Fibroblast of lung (primary cell): ENCODE measurements at regions not wholly inside any gene's neighbourhood (a gene's known extent, or its start where the extent isn't known, plus 50 kb on each side); places are given as distances from the start of the nearest gene placed in this dataset.

Source experiments
- DNase-seq, 2 donors: peaks; one replicate each; pipeline versions ENCODE4 v3.0.0 to v3.0.0-alpha.2; 2010; ENCODE audit warnings: low read depth in 2 of 2
- H2AFZ ChIP-seq: 2 replicates; pipeline ENCODE4 v1.5.1; 2012; ENCODE audit warnings: low read length, control low read depth, inconsistent platforms
- H3K27ac ChIP-seq: 2 replicates; pipeline ENCODE4 v1.5.1; 2011; ENCODE audit warnings: low read length, control low read depth; ENCODE audit not compliant: insufficient read depth
- H3K27me3 ChIP-seq: 2 replicates; pipeline ENCODE4 v1.5.1; 2011; ENCODE audit warnings: mild to moderate bottlenecking, low read length; ENCODE audit not compliant: control insufficient read depth, insufficient read depth
- H3K36me3 ChIP-seq: 2 replicates; pipeline ENCODE4 v1.5.1; 2011; ENCODE audit warnings: low read length; ENCODE audit not compliant: control insufficient read depth, insufficient read depth
- H3K4me1 ChIP-seq: 2 replicates; pipeline ENCODE4 v1.5.1; 2011; ENCODE audit warnings: low read length; ENCODE audit not compliant: control insufficient read depth, insufficient read depth; ENCODE audit errors: extremely low read depth
- H3K4me2 ChIP-seq: 2 replicates; pipeline ENCODE4 v1.5.1; 2011; ENCODE audit warnings: low read length, control low read depth; ENCODE audit not compliant: insufficient read depth; ENCODE audit errors: extremely low read depth
- H3K4me3 ChIP-seq, 4 experiments: fragments of 200-600 bp in 1 of 4; sonication (generic) in 1 of 4; replicated peaks in 1 of 4; 2 replicates each; pipeline ENCODE4 v1.5.1; 2011 to 2016; ENCODE audit warnings: low read length in 4 of 4, low read depth in 3 of 4, mild to moderate bottlenecking in 3 of 4, control low read depth in 2 of 4, inconsistent platforms in 1 of 4, mixed read lengths in 1 of 4; ENCODE audit not compliant: insufficient read depth in 1 of 4; ENCODE audit errors: control extremely low read depth in 1 of 4
- H3K79me2 ChIP-seq: 2 replicates; pipeline ENCODE4 v1.5.1; 2012; ENCODE audit warnings: mild to moderate bottlenecking, low read length, inconsistent platforms; ENCODE audit not compliant: control insufficient read depth, insufficient read depth
- H3K9ac ChIP-seq: 2 replicates; pipeline ENCODE4 v1.5.1; 2011; ENCODE audit warnings: mild to moderate bottlenecking, low read length, control low read depth; ENCODE audit not compliant: insufficient read depth
- H3K9me3 ChIP-seq: 2 replicates; pipeline ENCODE4 v1.5.1; 2012; ENCODE audit warnings: low read depth, low read length; ENCODE audit not compliant: control insufficient read depth, insufficient read depth
- H4K20me1 ChIP-seq: 2 replicates; pipeline ENCODE4 v1.5.1; 2011; ENCODE audit warnings: low read length; ENCODE audit not compliant: control insufficient read depth, insufficient read depth; ENCODE audit errors: extremely low read depth
- EZH2 ChIP-seq: IDR thresholded peaks from 2 replicates; pipeline ENCODE4 v1.5.1; 2012; ENCODE audit warnings: low read length, control low read depth, mild to moderate bottlenecking; ENCODE audit errors: missing control alignments
- TF ChIP-seq, protein P1 (sequence below), 2 donors: IDR thresholded peaks in 1 of 2; conservative IDR thresholded peaks in 1 of 2; 1 replicate in 1 of 2; 2 replicates in 1 of 2; pipeline ENCODE4 v1.5.1; 2011 to 2012; ENCODE audit warnings: low read length in 2 of 2, control low read depth in 1 of 2, inconsistent platforms in 1 of 2, low read depth in 1 of 2, mild to moderate bottlenecking in 1 of 2

DNA sequence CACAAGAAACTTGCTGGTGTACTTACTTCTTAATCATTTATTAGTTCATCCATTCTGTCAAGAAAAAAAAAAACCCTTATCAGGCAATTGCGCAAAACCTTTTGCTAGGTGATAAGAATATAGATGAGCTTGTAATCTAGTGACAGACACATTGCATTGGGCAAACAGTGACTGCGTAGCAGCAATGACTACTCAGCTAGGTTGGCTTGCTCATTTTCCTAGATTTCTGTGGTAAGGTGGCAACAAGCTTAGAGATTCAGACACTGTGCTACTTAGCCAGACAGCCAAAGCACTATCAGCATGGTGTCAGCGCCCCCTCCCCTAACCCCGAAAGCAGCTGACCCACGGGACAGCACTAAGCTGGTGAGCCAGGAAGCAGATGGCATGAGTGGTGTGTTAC, 203.1 kb downstream of the BARHL2 start:
- Histone ChIP-seq H3K79me2 (no peaks in the 10 kb centered on the region), H3K9ac (no peak overlapping the region)
- TF ChIP-seq, protein P1, sequence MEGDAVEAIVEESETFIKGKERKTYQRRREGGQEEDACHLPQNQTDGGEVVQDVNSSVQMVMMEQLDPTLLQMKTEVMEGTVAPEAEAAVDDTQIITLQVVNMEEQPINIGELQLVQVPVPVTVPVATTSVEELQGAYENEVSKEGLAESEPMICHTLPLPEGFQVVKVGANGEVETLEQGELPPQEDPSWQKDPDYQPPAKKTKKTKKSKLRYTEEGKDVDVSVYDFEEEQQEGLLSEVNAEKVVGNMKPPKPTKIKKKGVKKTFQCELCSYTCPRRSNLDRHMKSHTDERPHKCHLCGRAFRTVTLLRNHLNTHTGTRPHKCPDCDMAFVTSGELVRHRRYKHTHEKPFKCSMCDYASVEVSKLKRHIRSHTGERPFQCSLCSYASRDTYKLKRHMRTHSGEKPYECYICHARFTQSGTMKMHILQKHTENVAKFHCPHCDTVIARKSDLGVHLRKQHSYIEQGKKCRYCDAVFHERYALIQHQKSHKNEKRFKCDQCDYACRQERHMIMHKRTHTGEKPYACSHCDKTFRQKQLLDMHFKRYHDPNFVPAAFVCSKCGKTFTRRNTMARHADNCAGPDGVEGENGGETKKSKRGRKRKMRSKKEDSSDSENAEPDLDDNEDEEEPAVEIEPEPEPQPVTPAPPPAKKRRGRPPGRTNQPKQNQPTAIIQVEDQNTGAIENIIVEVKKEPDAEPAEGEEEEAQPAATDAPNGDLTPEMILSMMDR (conservative IDR thresholded peaks at IDR 0.05 in 1 of 2, IDR thresholded peaks at IDR 0.05 in 1 of 2; ENCODE audit: low read depth in 1 of 2, low read length in 2 of 2) = no peak
- no peak for TF ChIP-seq EZH2

DNA sequence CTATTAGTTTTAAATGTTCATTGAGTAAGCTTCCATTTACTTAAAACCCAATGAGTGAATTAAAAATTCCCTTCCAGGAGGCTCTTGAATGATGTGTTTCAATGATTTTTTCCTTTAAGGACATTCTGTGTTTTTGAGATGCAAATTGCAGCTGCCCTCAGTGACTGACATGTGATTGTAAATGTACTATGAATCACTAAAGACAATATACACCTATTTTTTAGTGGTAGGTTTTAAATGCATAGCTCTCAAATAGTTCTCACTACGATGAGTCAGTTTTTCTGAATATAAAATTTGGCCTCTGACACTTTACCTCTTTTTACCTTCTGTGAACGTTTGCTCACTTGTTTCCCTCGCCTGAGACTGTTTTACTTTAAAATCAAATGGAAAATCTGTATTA, 204.7 kb downstream of the BARHL2 start:
- H3K9ac ChIP-seq = no peak overlapping the region
- no peak overlapping the region for H2AFZ ChIP-seq
- H4K20me1 ChIP-seq = no peaks in the 10 kb centered on the region
- DNase-seq = no peak
- H3K4me3 ChIP-seq = no peak overlapping the region
- H3K9me3 ChIP-seq = no peaks in the 10 kb centered on the region
- no peaks in the 10 kb centered on the region for H3K4me1 ChIP-seq
- no peak overlapping the region for H3K4me2 ChIP-seq
- H3K27ac ChIP-seq = no peak overlapping the region
- no peaks in the 10 kb centered on the region for H3K79me2 ChIP-seq
- TF ChIP-seq, protein P1 (conservative IDR thresholded peaks at IDR 0.05 in 1 of 2, IDR thresholded peaks at IDR 0.05 in 1 of 2; ENCODE audit: low read depth in 1 of 2, low read length in 2 of 2) = no peak
- TF ChIP-seq EZH2 = no peak
- no peaks in the 10 kb centered on the region for H3K27me3 ChIP-seq
- H3K36me3 ChIP-seq = no peaks in the 10 kb centered on the region

More for the DNA sequence above, 203.1 kb downstream of the BARHL2 start:
- Histone ChIP-seq H3K27me3 (no peaks in the 10 kb centered on the region), H3K4me1 (no peaks in the 10 kb centered on the region), H2AFZ (no peak overlapping the region), H4K20me1 (no peaks in the 10 kb centered on the region), H3K4me3 (no peak overlapping the region), H3K27ac (no peak overlapping the region), H3K4me2 (no peak overlapping the region), H3K36me3 (no peaks in the 10 kb centered on the region), H3K9me3 (no peaks in the 10 kb centered on the region)
- no peak for DNase-seq

DNA sequence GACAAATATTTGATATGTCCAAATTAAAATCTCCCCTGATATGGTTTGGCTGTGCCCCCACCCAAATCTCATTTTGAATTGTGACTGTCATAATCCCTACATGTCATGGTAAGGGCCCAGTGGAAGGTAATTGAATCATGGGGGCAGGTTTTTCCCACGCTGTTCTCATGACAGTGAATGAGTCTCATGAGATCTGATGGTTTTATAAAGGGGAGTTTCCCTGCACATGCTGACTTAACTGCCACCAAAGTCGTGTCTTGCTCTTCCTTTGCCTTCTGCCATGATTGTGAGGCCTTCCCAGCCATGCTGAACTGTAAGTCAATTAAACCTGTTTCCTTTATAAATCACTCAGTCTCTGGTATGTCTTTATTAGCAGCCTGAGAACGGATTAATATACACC, 207.0 kb downstream of the BARHL2 start:
- H3K4me1 ChIP-seq = no peaks in the 10 kb centered on the region
- H3K9me3 ChIP-seq = no peaks in the 10 kb centered on the region
- no peaks in the 10 kb centered on the region for H4K20me1 ChIP-seq
- H3K27ac ChIP-seq = no peak overlapping the region
- TF ChIP-seq, protein P1 (conservative IDR thresholded peaks at IDR 0.05 in 1 of 2, IDR thresholded peaks at IDR 0.05 in 1 of 2; ENCODE audit: low read depth in 1 of 2, low read length in 2 of 2) = no peak
- no peak for TF ChIP-seq EZH2
- no peak overlapping the region for H3K4me3 ChIP-seq
- H2AFZ ChIP-seq = no peak overlapping the region
- no peaks in the 10 kb centered on the region for H3K27me3 ChIP-seq
- no peaks in the 10 kb centered on the region for H3K79me2 ChIP-seq
- DNase-seq = no peak
- H3K9ac ChIP-seq = no peak overlapping the region
- H3K4me2 ChIP-seq = no peak overlapping the region
- no peaks in the 10 kb centered on the region for H3K36me3 ChIP-seq
